Stomach (tissue), 8 donors: ENCODE measurements at regions not wholly inside any gene's neighbourhood (a gene's known extent, or its start where the extent isn't known, plus 50 kb on each side); places are given as distances from the start of the nearest gene placed in this dataset.

Experiments
- DNase-seq, 2 donors: peaks; one replicate each; pipeline versions ENCODE4 v3.0.0 to v3.0.0-alpha.2; 2013 to 2019
- H3K27ac ChIP-seq, 5 donors: fragments of 200-600 bp in 4 of 5; sonication (generic) in 4 of 5; one replicate each; pipeline ENCODE4 v1.5.1; 2013 to 2019; ENCODE audit warnings: mild to moderate bottlenecking in 1 of 5, moderate library complexity in 1 of 5
- H3K27me3 ChIP-seq, 3 donors: fragments of 200-600 bp; sonication (generic); one replicate each; pipeline ENCODE4 v1.5.1; 2017 to 2019; ENCODE audit warnings: mixed run types in 1 of 3
- H3K36me3 ChIP-seq, 4 donors: fragments of 200-600 bp; sonication (generic); 1 replicate in 3 of 4; 2 replicates in 1 of 4; pipeline ENCODE4 v1.5.1; 2016 to 2019
- H3K4me1 ChIP-seq, 4 donors: fragments of 200-600 bp; sonication (generic); one replicate each; pipeline ENCODE4 v1.5.1; 2016 to 2019
- H3K4me3 ChIP-seq, 4 donors: fragments of 200-600 bp; sonication (generic) in 3 of 4; one replicate each; pipeline ENCODE4 v1.5.1; 2016 to 2019; ENCODE audit warnings: mild to moderate bottlenecking in 1 of 4
- H3K9me3 ChIP-seq, 4 donors: fragments of 200-600 bp; sonication (generic); one replicate each; pipeline ENCODE4 v1.5.1; 2016 to 2019
- EP300 ChIP-seq: sonication (generic); formaldehyde crosslinking; IDR thresholded peaks from one replicate; pipeline ENCODE4 v1.6.1; 2017; ENCODE audit warnings: antibody characterized with exemption
- POLR2A ChIP-seq, 4 donors: fragments of 450-650 bp; IDR thresholded peaks; one replicate each; pipeline ENCODE4 v1.6.1; 2016; ENCODE audit warnings: antibody characterized with exemption in 4 of 4, control low read depth in 2 of 4, mild to moderate bottlenecking in 1 of 4, moderate library complexity in 1 of 4
- POLR2AphosphoS5 ChIP-seq, 3 donors: sonication (generic); formaldehyde crosslinking; IDR thresholded peaks; one replicate each; pipeline ENCODE4 v1.6.1; 2016; ENCODE audit warnings: antibody characterized with exemption in 3 of 3
- WGBS, 5 donors: extraction: QIAGEN DNeasy Blood & Tissue Kit in 3 of 5; methylation state at CpG; one replicate each; pipeline versions ENCODE4 v1.1.5 to v1.1.7; 2013 to 2018; 5-methylcytosine and 5-hydroxymethylcytosine counted together
- intact Hi-C: fragments of 100-400 bp; cut with DNase I; formaldehyde crosslinking; loops from one replicate; pipeline ENCODE4 v1.15.1; 2023; ENCODE audit warnings: low total_unique reads
- TF ChIP-seq, protein P1 (sequence below), 7 experiments: fragments of 450-650 bp in 4 of 7; fragments of 200-600 bp in 3 of 7; sonication (generic) in 3 of 7; IDR thresholded peaks; one replicate each; pipeline ENCODE4 v1.5.1; 2016 to 2019; ENCODE audit warnings: antibody characterized with exemption in 7 of 7, control low read depth in 2 of 7, mild to moderate bottlenecking in 1 of 7
- donor health status: healthy with polysubstance abuse.
- donor health status: Bipolar disorder and iron deficiency.
- donor health status: healthy.

DNA sequence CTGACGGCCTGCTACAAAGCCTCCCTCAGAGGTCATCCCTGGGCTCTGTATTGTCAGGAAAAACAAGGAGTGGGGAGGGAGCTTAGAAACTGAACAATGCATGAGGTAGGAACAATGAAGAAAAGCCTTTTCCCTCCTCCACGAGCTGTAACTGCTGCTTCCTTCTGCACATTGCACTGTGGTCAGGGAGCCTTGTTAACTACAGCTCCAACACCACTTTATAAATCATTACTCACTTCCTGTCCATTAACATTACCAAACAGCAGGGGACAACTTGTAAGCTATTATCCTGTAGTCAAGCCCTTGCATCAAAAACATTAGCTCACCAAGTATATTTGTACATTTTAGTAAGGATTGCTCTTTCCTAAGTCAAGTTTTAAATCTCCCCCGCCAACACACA is 336.0 kb upstream of the NR5A2 start:
- Histone ChIP-seq H3K36me3 (no peaks in the 10 kb centered on the region), H3K4me1 (no peaks in the 10 kb centered on the region), H3K27ac (no peak overlapping the region), H3K9me3 (no peaks in the 10 kb centered on the region), H3K27me3 (peaks cover 0 to 4% (median 0%) of the 10 kb centered on the region in 3 donors), H3K4me3 (no peak overlapping the region)
- 38 to 55% (median 47%) methylated on average over 3 of the region's 3 CpGs for WGBS, 5 donors
- TF ChIP-seq EP300 = no peak
- peak in 1 of 2 donors; percentile 58 for DNase-seq
- intact Hi-C loops = no loop called here

DNA sequence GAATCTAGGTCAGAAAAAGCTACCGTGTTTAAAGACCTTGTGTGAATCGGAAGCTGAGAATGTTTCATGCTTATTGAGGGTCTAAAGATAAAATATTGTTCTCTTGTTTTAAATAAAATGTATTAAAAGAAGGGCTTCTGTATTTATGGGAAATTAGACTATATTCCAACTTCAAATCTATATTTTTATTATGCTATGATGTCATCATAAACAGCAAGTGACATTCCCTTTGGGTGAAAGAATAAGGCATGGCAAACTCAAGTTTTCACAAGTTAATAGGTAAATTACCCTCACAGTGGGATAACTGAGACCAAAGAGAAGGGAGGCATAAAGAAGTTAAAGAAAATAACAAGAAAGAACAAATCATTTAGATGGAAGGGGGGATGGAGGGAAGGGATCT is 333.8 kb upstream of the NR5A2 start:
- TF ChIP-seq POLR2AphosphoS5 (IDR thresholded peaks at IDR 0.05) (no peak), EP300 (no peak), POLR2A (IDR thresholded peaks at IDR 0.05) (no peak)
- TF ChIP-seq, protein P1, sequence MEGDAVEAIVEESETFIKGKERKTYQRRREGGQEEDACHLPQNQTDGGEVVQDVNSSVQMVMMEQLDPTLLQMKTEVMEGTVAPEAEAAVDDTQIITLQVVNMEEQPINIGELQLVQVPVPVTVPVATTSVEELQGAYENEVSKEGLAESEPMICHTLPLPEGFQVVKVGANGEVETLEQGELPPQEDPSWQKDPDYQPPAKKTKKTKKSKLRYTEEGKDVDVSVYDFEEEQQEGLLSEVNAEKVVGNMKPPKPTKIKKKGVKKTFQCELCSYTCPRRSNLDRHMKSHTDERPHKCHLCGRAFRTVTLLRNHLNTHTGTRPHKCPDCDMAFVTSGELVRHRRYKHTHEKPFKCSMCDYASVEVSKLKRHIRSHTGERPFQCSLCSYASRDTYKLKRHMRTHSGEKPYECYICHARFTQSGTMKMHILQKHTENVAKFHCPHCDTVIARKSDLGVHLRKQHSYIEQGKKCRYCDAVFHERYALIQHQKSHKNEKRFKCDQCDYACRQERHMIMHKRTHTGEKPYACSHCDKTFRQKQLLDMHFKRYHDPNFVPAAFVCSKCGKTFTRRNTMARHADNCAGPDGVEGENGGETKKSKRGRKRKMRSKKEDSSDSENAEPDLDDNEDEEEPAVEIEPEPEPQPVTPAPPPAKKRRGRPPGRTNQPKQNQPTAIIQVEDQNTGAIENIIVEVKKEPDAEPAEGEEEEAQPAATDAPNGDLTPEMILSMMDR (IDR thresholded peaks at IDR 0.05) = no peak
- Histone ChIP-seq H3K4me3 (no peak overlapping the region), H3K36me3 (no peaks in the 10 kb centered on the region), H3K27me3 (peaks cover 0 to 4% (median 0%) of the 10 kb centered on the region in 3 donors), H3K27ac (no peak overlapping the region), H3K9me3 (no peaks in the 10 kb centered on the region), H3K4me1 (no peaks in the 10 kb centered on the region)
- intact Hi-C loops = no loop called here
- no peak for DNase-seq
- WGBS, 5 donors = 90 to 95% (median 93%) methylated on average over 2 of the region's 2 CpGs

DNA sequence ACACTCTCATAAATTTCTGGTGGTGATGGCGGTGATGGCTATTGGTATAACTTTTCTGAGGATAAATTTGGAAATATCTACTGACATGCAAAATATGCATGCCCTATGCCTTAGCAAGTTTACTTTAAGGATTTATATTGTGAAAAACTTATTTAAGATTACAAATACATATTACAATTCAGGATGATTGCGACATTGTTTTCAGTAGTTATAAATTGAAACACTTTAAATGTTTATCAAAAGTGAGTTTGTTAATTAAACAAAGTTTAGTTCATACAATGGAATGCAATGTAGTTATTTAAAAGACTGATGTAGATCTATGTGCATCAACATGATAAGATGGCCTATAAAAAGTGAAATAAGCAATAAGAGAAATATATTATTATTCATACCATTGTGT is 331.3 kb upstream of the NR5A2 start:
- no peak for DNase-seq
- Histone ChIP-seq H3K9me3 (no peaks in the 10 kb centered on the region), H3K36me3 (no peaks in the 10 kb centered on the region), H3K4me1 (no peaks in the 10 kb centered on the region), H3K27ac (no peak overlapping the region), H3K27me3 (no peaks in the 10 kb centered on the region), H3K4me3 (no peak overlapping the region)
- TF ChIP-seq, protein P1 (IDR thresholded peaks at IDR 0.05) = no peak
- TF ChIP-seq POLR2A (IDR thresholded peaks at IDR 0.05) (no peak), EP300 (no peak), POLR2AphosphoS5 (IDR thresholded peaks at IDR 0.05) (no peak)
- 67 to 90% (median 84%) methylated on average over 2 of the region's 2 CpGs for WGBS, 5 donors
- intact Hi-C loops = no loop called here

GRCh38 chr1:199698222-199698621 is 329.3 kb upstream of the NR5A2 start:
- H3K4me1 ChIP-seq = no peaks in the 10 kb centered on the region
- H3K9me3 ChIP-seq = no peaks in the 10 kb centered on the region
- no peak overlapping the region for H3K27ac ChIP-seq
- TF ChIP-seq, protein P1 (IDR thresholded peaks at IDR 0.05) = no peak
- TF ChIP-seq EP300 = no peak
- no peak for TF ChIP-seq POLR2A (IDR thresholded peaks at IDR 0.05)
- no peak for TF ChIP-seq POLR2AphosphoS5 (IDR thresholded peaks at IDR 0.05)
- DNase-seq = no peak
- H3K4me3 ChIP-seq = no peak overlapping the region
- intact Hi-C loops = no loop called here
- H3K36me3 ChIP-seq = no peaks in the 10 kb centered on the region
- no peaks in the 10 kb centered on the region for H3K27me3 ChIP-seq

- H3K27ac ChIP-seq = no peak overlapping the region
- TF ChIP-seq, protein P1 (IDR thresholded peaks at IDR 0.05) = no peak
- TF ChIP-seq EP300 = no peak
- no peak for TF ChIP-seq POLR2AphosphoS5 (IDR thresholded peaks at IDR 0.05)
- TF ChIP-seq POLR2A (IDR thresholded peaks at IDR 0.05) = no peak
- 64 to 76% (median 71%) methylated on average over 4 of the region's 4 CpGs for WGBS, 5 donors
- DNase-seq = no peak
- H3K4me3 ChIP-seq = no peak overlapping the region
- H3K27me3 ChIP-seq = no peaks in the 10 kb centered on the region
- H3K9me3 ChIP-seq = no peaks in the 10 kb centered on the region
- intact Hi-C loops = no loop called here
- no peaks in the 10 kb centered on the region for H3K4me1 ChIP-seq
- H3K36me3 ChIP-seq = no peaks in the 10 kb centered on the region
These were observed 327.0 kb upstream of the NR5A2 start for GRCh38 chr1:199700551-199700950.
